Neural cell (in vitro differentiated cells): ENCODE measurements at regions not wholly inside any gene's neighbourhood (a gene's known extent, or its start where the extent isn't known, plus 50 kb on each side); places are given as distances from the start of the nearest gene placed in this dataset.

Source experiments
- CTCF ChIP-seq: fragments of 450-650 bp; IDR thresholded peaks from 2 replicates; pipeline ENCODE4 v1.5.1; 2014; ENCODE audit warnings: antibody characterized with exemption, mild to moderate bottlenecking, moderate library complexity; ENCODE audit not compliant: poor library complexity, severe bottlenecking
- EP300 ChIP-seq: fragments of 450-650 bp; conservative IDR thresholded peaks from 2 replicates; pipeline ENCODE4 v1.6.1; 2014; ENCODE audit warnings: antibody characterized with exemption, mild to moderate bottlenecking, moderate library complexity; ENCODE audit not compliant: poor library complexity, severe bottlenecking
- EZH2 ChIP-seq: fragments of 200-600, 300-800 bp; shearing (Covaris generic), sonication (generic); IDR thresholded peaks from 2 replicates; pipeline ENCODE4 v1.6.1; 2014; ENCODE audit warnings: antibody characterized with exemption, low read length, borderline replicate concordance, mild to moderate bottlenecking; ENCODE audit not compliant: insufficient read depth, poor library complexity, severe bottlenecking
- REST ChIP-seq: IDR thresholded peaks from 2 replicates; pipeline ENCODE4 v1.6.1; 2012; ENCODE audit warnings: borderline replicate concordance
- TAF1 ChIP-seq: IDR thresholded peaks from 2 replicates; pipeline ENCODE4 v1.6.1; 2012; ENCODE audit warnings: low read depth

GRCh38 chr17:13266606-13267005, 248.8 kb upstream of the ELAC2 start:
- no peak for TF ChIP-seq EZH2
- TF ChIP-seq CTCF, result no peak
- TF ChIP-seq REST, result no peak
- no peak for TF ChIP-seq EP300
- no peak for TF ChIP-seq TAF1
